H9 (cell line): ENCODE measurements at regions not wholly inside any gene's neighbourhood (a gene's known extent, or its start where the extent isn't known, plus 50 kb on each side); places are given as distances from the start of the nearest gene placed in this dataset.

Experiments used
- DNase-seq: peaks from one replicate; pipeline ENCODE4 v3.0.0-alpha.2; 2017
- H2AFZ ChIP-seq: one replicate; pipeline ENCODE4 v1.6.1; 2013; ENCODE audit warnings: mild to moderate bottlenecking, low read length, control low read depth, moderate library complexity
- H2AK5ac ChIP-seq: 2 replicates; pipeline ENCODE4 v1.6.1; 2013; ENCODE audit warnings: low read length, control low read depth, mixed read lengths; ENCODE audit not compliant: insufficient read length
- H2BK120ac ChIP-seq: one replicate; pipeline ENCODE4 v1.6.1; 2013; ENCODE audit warnings: low read depth, mild to moderate bottlenecking, low read length, control low read depth, inconsistent platforms; ENCODE audit not compliant: poor library complexity, severe bottlenecking
- H2BK12ac ChIP-seq: 2 replicates; pipeline ENCODE4 v1.6.1; 2013; ENCODE audit warnings: low read length, control low read depth, mixed read lengths, low read depth; ENCODE audit not compliant: insufficient read length
- H2BK15ac ChIP-seq: 2 replicates; pipeline ENCODE4 v1.6.1; 2013; ENCODE audit warnings: low read depth, low read length, control low read depth
- H2BK20ac ChIP-seq: one replicate; pipeline ENCODE4 v1.6.1; 2013; ENCODE audit warnings: low read depth, mild to moderate bottlenecking, low read length, control low read depth, inconsistent platforms; ENCODE audit not compliant: poor library complexity, severe bottlenecking
- H2BK5ac ChIP-seq: 2 replicates; pipeline ENCODE4 v1.6.1; 2013; ENCODE audit warnings: low read length, control low read depth, mixed read lengths; ENCODE audit not compliant: insufficient read length
- H3K14ac ChIP-seq: 2 replicates; pipeline ENCODE4 v1.6.1; 2013; ENCODE audit warnings: low read length, control low read depth; ENCODE audit not compliant: insufficient read depth
- H3K18ac ChIP-seq: 2 replicates; pipeline ENCODE4 v1.6.1; 2013; ENCODE audit warnings: low read depth, mild to moderate bottlenecking, mixed read lengths, low read length, control low read depth; ENCODE audit not compliant: insufficient read length
- H3K23ac ChIP-seq: 2 replicates; pipeline ENCODE4 v1.6.1; 2013; ENCODE audit warnings: low read length, control low read depth, mixed read lengths, low read depth; ENCODE audit not compliant: insufficient read length
- H3K23me2 ChIP-seq: 2 replicates; pipeline ENCODE4 v1.6.1; 2013; ENCODE audit warnings: low read depth, mild to moderate bottlenecking, mixed read lengths, low read length, control low read depth; ENCODE audit not compliant: insufficient read length, poor library complexity, severe bottlenecking
- H3K27ac ChIP-seq: 2 replicates; pipeline ENCODE4 v1.5.1; 2013; ENCODE audit warnings: low read length, control low read depth, mixed read lengths, low read depth; ENCODE audit not compliant: insufficient read length
- H3K27me3 ChIP-seq: 2 replicates; pipeline ENCODE4 v1.6.1; 2013; ENCODE audit warnings: low read length, control low read depth, inconsistent platforms; ENCODE audit not compliant: insufficient read depth
- H3K4ac ChIP-seq: 2 replicates; pipeline ENCODE4 v1.6.1; 2013; ENCODE audit warnings: low read depth, mild to moderate bottlenecking, control low read depth, inconsistent platforms, low read length, moderate library complexity
- H3K4me1 ChIP-seq: 2 replicates; pipeline ENCODE4 v1.6.1; 2013; ENCODE audit warnings: low read length, control low read depth, inconsistent platforms; ENCODE audit not compliant: insufficient read depth
- H3K4me2 ChIP-seq: 2 replicates; pipeline ENCODE4 v1.6.1; 2013; ENCODE audit warnings: low read length, control low read depth, mixed read lengths; ENCODE audit not compliant: insufficient read length, insufficient read depth
- H3K56ac ChIP-seq: 2 replicates; pipeline ENCODE4 v1.6.1; 2013; ENCODE audit warnings: low read depth, mild to moderate bottlenecking, mixed read lengths, low read length, control low read depth; ENCODE audit not compliant: insufficient read length
- H3K79me1 ChIP-seq: 2 replicates; pipeline ENCODE4 v1.6.1; 2013; ENCODE audit warnings: low read depth, mild to moderate bottlenecking, moderate library complexity, low read length, control low read depth, inconsistent platforms; ENCODE audit not compliant: insufficient read depth, poor library complexity, severe bottlenecking
- H3K79me2 ChIP-seq: 2 replicates; pipeline ENCODE4 v1.6.1; 2013; ENCODE audit warnings: low read length, control low read depth, inconsistent platforms; ENCODE audit not compliant: insufficient read depth
- H3K9ac ChIP-seq: 2 replicates; pipeline ENCODE4 v1.6.1; 2013; ENCODE audit warnings: low read length, control low read depth, mixed read lengths; ENCODE audit not compliant: insufficient read length; ENCODE audit errors: extremely low read depth
- H3K9me3 ChIP-seq: one replicate; pipeline ENCODE4 v1.6.1; 2013; ENCODE audit warnings: low read depth, low read length, inconsistent platforms; ENCODE audit not compliant: control insufficient read depth
- H3T11ph ChIP-seq: one replicate; pipeline ENCODE4 v1.6.1; 2013; ENCODE audit warnings: mild to moderate bottlenecking, low read length, control low read depth, inconsistent platforms
- H4K20me1 ChIP-seq: one replicate; pipeline ENCODE4 v1.6.1; 2013; ENCODE audit not compliant: control insufficient read depth, insufficient read length, insufficient read depth
- H4K5ac ChIP-seq: 2 replicates; pipeline ENCODE4 v1.6.1; 2013; ENCODE audit warnings: low read depth, mild to moderate bottlenecking, mixed read lengths, low read length, control low read depth; ENCODE audit not compliant: insufficient read length
- H4K8ac ChIP-seq: replicated peaks from 2 replicates; pipeline ENCODE4 v1.6.1; 2013; ENCODE audit warnings: low read length, control low read depth, mixed read lengths, low read depth; ENCODE audit not compliant: insufficient read length
- H4K91ac ChIP-seq: 2 replicates; pipeline ENCODE4 v1.6.1; 2013; ENCODE audit warnings: low read depth, mild to moderate bottlenecking, moderate library complexity, mixed read lengths, low read length, control low read depth; ENCODE audit not compliant: insufficient read length
- H3K27ac Mint-ChIP-seq, 3 experiments: 2 replicates in 2 of 3; 3 replicates in 1 of 3; pipeline ENCODE4 v1.8.0; 2020 to 2021; ENCODE audit warnings: mixed read lengths in 3 of 3, mild to moderate bottlenecking in 1 of 3, moderate library complexity in 1 of 3
- H3K27me3 Mint-ChIP-seq: 2 replicates; pipeline ENCODE4 v1.8.0; 2021; ENCODE audit warnings: low read depth, mild to moderate bottlenecking, moderate library complexity, mixed read lengths
- H3K36me3 Mint-ChIP-seq, 3 experiments: 2 replicates in 2 of 3; 3 replicates in 1 of 3; pipeline ENCODE4 v1.8.0; 2020 to 2021; ENCODE audit warnings: low read depth in 3 of 3, mixed read lengths in 3 of 3; ENCODE audit not compliant: insufficient read depth in 1 of 3
- H3K4me1 Mint-ChIP-seq, 2 experiments: 2 replicates each; pipeline ENCODE4 v1.8.0; 2020; ENCODE audit warnings: mixed read lengths in 2 of 2
- H3K4me3 Mint-ChIP-seq, 2 experiments: 2 replicates in 1 of 2; 3 replicates in 1 of 2; pipeline ENCODE4 v1.8.0; 2020 to 2021; ENCODE audit warnings: mild to moderate bottlenecking in 2 of 2, mixed read lengths in 2 of 2, moderate library complexity in 1 of 2
- H3K9me3 Mint-ChIP-seq, 2 experiments: 2 replicates in 1 of 2; 3 replicates in 1 of 2; pipeline ENCODE4 v1.8.0; 2020; ENCODE audit warnings: mild to moderate bottlenecking in 2 of 2, mixed read lengths in 2 of 2, moderate library complexity in 1 of 2
- CTCF ChIP-seq: fragments of 200-600 bp; sonication (generic); conservative IDR thresholded peaks from 3 replicates; pipeline ENCODE4 v1.8.0; 2021; ENCODE audit warnings: antibody characterized with exemption, mild to moderate bottlenecking
- WGBS: extraction: QIAGEN DNeasy Blood & Tissue Kit; methylation state at CpG from one replicate; pipeline ENCODE4 v1.1.7; 2013; ENCODE audit warnings: missing lambda C conversion rate, low lambda C conversion rate, mixed read lengths; ENCODE audit not compliant: insufficient read length; ENCODE audit errors: extremely low coverage; 5-methylcytosine and 5-hydroxymethylcytosine counted together

- Mint-ChIP-seq H3K27ac (no peak overlapping the region), H3K9me3 (no peaks in the 10 kb centered on the region), H3K4me3 (no peak overlapping the region), H3K27me3 (no peaks in the 10 kb centered on the region), H3K36me3 (no peaks in the 10 kb centered on the region), H3K4me1 (no peaks in the 10 kb centered on the region)
- Histone ChIP-seq H3K79me2 (no peaks in the 10 kb centered on the region), H3K9me3 (no peaks in the 10 kb centered on the region), H3K23ac (no peak overlapping the region), H2BK20ac (no peak overlapping the region), H2BK12ac (no peak overlapping the region), H3K4me2 (no peak overlapping the region), H4K5ac (no peak overlapping the region), H4K91ac (no peak overlapping the region), H3K23me2 (no peaks in the 10 kb centered on the region), H3K27ac (no peak overlapping the region), H3K14ac (no peak overlapping the region), H3K27me3 (no peaks in the 10 kb centered on the region), H3K18ac (no peak overlapping the region), H3T11ph (no peak overlapping the region), H3K9ac (no peak overlapping the region), H4K8ac (no peak overlapping the region), H2BK120ac (no peak overlapping the region), H3K4me1 (no peaks in the 10 kb centered on the region), H2BK15ac (no peak overlapping the region), H3K4ac (no peak overlapping the region), H2AFZ (no peak overlapping the region), H4K20me1 (no peaks in the 10 kb centered on the region), H3K56ac (no peak overlapping the region), H2BK5ac (no peak overlapping the region), H3K79me1 (no peaks in the 10 kb centered on the region), H2AK5ac (no peak overlapping the region)
- no peak for DNase-seq
- WGBS = no CpG with 5 or more reads among the region's 1 CpG
- TF ChIP-seq CTCF = no peak
Observed at GRCh38 chr9:90523958-90524357, 118.7 kb downstream of the DIRAS2 start.
